ENCODE measurements at regions not wholly inside any gene's neighbourhood (a gene's known extent, or its start where the extent isn't known, plus 50 kb on each side); places are given as distances from the start of the nearest gene placed in this dataset.
"Not testable (repeated sequence)": the region's sequence is repeated elsewhere in the genome, so short reads cannot be mapped to it uniquely, and the experiment has no call there.

DNA sequence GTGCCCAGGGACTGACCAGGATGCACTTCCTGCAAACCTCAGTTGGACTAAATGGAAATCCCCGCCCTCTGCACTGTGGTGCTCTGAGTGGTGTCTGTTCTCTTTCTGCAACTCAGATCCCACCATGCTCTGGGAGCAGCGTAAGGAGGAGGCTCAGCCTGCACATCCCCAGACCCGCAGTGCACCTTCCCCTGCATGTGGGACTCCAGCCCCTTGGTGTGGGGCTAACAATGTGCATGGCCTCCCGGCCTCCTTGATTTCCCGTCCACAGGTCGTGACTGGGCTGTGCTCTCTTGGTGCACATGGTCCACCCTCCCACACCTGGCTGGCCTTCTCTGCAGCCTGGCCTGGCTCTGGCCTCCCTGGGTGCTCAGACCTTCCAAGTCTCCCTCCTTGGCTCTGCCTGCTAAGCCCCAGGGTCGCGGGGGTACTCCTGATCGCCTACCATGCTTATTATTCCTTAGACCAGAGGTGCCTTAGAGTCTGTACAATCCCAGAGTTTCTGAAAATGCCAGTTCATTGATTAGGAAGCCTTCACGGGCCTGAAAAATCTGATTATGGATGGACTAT, 397.5 kb downstream of the IRX2 start:
- DNase-seq (ENCODE audit: low read depth) (no peak), FAIRE-seq (no peak)
- Histone ChIP-seq H3K27me3 (ENCODE audit: control insufficient read depth, insufficient read depth, low read length) (no peaks in the 10 kb centered on the region), H3K36me3 (ENCODE audit: control insufficient read depth, insufficient read depth, low read length) (no peaks in the 10 kb centered on the region), H3K4me3 (ENCODE audit: low read depth, low read length) (no peak overlapping the region)
- TF ChIP-seq, protein P1, sequence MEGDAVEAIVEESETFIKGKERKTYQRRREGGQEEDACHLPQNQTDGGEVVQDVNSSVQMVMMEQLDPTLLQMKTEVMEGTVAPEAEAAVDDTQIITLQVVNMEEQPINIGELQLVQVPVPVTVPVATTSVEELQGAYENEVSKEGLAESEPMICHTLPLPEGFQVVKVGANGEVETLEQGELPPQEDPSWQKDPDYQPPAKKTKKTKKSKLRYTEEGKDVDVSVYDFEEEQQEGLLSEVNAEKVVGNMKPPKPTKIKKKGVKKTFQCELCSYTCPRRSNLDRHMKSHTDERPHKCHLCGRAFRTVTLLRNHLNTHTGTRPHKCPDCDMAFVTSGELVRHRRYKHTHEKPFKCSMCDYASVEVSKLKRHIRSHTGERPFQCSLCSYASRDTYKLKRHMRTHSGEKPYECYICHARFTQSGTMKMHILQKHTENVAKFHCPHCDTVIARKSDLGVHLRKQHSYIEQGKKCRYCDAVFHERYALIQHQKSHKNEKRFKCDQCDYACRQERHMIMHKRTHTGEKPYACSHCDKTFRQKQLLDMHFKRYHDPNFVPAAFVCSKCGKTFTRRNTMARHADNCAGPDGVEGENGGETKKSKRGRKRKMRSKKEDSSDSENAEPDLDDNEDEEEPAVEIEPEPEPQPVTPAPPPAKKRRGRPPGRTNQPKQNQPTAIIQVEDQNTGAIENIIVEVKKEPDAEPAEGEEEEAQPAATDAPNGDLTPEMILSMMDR (IDR thresholded peaks at IDR 0.05; ENCODE audit: insufficient read depth, low read length, severe bottlenecking): no peak

DNA sequence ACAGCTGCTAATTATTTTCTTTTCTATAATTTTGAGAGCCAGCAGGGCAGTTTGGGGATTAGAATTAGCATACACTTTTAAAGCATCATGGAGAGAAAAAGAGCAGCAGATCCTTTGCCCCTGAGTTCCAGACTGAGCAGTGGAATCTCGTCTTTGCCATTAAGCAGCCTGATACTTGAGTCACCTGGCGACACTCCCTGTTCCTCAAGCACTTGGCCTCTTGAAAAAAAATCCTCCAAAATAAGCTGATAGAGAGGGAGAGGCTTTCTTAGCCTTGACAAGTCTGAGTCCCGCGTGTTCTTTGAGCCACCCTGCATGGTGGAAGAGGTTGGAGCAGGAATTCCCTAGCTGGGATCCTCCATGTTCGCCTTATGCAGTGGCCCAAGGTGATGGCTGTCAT, 398.3 kb downstream of the IRX2 start:
- Histone ChIP-seq H3K27me3 (ENCODE audit: control insufficient read depth, insufficient read depth, low read length) (no peaks in the 10 kb centered on the region), H3K4me3 (ENCODE audit: low read depth, low read length) (no peak overlapping the region), H3K36me3 (ENCODE audit: control insufficient read depth, insufficient read depth, low read length) (no peaks in the 10 kb centered on the region)
- no peak for DNase-seq (ENCODE audit: low read depth)
- TF ChIP-seq, protein P1 (IDR thresholded peaks at IDR 0.05; ENCODE audit: insufficient read depth, low read length, severe bottlenecking): no peak
- no peak for FAIRE-seq

DNA sequence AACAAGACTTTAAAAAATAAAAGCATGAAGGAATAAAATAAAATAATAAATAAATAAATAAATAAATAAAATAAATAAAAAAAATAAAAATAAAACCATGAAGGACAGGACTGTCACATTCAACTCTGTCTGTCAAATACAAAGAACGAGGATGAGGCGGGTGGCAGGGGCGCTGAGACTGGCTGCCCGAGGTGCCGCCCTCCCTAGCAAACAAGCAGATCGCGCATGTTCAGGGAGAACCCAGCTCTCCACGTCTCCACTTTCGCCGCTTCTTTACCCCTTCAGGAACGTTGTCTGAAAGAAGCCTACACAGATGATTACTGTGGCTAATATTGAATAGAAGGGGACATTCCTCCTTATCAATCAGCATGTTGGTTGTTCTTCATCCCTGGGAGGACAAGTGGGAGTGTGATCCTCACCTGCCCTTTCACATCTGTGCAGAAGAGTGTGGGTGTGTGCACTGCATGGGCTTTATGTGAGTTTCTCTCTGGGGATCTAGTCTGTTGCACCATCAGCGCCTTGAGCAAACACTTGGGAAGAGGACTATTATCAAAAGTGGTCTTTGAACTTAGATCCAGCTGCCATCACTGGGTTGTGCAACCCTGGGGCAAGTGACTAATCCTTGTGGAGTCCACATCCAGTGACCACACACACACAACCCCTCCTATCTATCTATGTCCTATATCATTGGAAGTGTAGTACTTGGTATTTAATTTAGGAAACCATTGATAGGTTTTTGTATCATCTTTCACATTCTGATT, 399.2 kb downstream of the IRX2 start:
- H3K27me3 ChIP-seq (ENCODE audit: control insufficient read depth, insufficient read depth, low read length): no peaks in the 10 kb centered on the region
- no peak overlapping the region for H3K4me3 ChIP-seq (ENCODE audit: low read depth, low read length)
- DNase-seq (ENCODE audit: low read depth) (no peak), FAIRE-seq (no peak)
- TF ChIP-seq, protein P1 (IDR thresholded peaks at IDR 0.05; ENCODE audit: insufficient read depth, low read length, severe bottlenecking): no peak
- H3K36me3 ChIP-seq (ENCODE audit: control insufficient read depth, insufficient read depth, low read length): no peaks in the 10 kb centered on the region

DNA sequence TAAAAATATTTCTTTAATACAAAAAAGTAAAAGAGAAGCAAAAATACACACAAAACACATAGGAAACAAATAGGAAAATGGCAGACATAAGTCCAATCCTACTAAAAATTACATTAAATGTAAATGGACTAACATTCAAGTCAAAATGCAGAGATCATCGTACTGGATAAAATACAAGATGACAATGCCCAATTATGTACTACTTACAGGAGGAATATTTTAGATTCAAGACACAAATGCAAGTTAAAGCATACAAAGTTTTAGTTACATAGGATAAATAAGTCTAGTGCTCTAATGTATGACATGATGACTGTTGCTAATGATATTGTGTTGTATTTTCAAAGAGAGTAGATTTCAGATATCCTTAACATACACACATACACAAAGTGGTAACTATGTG, 401.7 kb downstream of the IRX2 start:
- FAIRE-seq: not testable (repeated sequence)

DNA sequence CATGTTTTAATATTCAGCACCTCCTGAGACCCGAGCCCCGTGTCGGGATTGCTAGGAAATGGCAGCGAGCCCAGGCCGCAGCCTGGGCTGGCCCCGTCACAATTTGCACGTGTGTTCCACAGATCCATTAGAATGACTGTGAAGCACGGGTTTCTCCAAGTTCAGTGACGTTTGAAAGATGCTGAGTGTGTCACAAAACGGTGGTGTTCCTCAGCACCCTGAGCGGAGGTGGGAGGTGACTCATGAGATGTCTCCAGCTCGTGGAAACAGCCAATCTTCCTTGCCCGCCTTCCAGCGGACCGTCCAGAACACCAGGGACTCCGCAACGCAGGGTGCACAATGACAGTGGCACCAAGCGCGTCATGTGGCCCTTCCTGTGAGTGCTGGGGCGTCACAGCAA, 412.8 kb downstream of the IRX2 start:
- no peak for FAIRE-seq
- no peak for DNase-seq (ENCODE audit: low read depth)
- H3K36me3 ChIP-seq (ENCODE audit: control insufficient read depth, insufficient read depth, low read length): no peaks in the 10 kb centered on the region
- no peaks in the 10 kb centered on the region for H3K27me3 ChIP-seq (ENCODE audit: control insufficient read depth, insufficient read depth, low read length)
- H3K4me3 ChIP-seq (ENCODE audit: low read depth, low read length): no peak overlapping the region
- TF ChIP-seq, protein P1 (IDR thresholded peaks at IDR 0.05; ENCODE audit: insufficient read depth, low read length, severe bottlenecking): no peak

More for the DNA sequence above, 401.7 kb downstream of the IRX2 start:
- H3K27me3 ChIP-seq (ENCODE audit: control insufficient read depth, insufficient read depth, low read length); H3K36me3 ChIP-seq (ENCODE audit: control insufficient read depth, insufficient read depth, low read length); DNase-seq (ENCODE audit: low read depth); H3K4me3 ChIP-seq (ENCODE audit: low read depth, low read length): not testable (repeated sequence)

DNA sequence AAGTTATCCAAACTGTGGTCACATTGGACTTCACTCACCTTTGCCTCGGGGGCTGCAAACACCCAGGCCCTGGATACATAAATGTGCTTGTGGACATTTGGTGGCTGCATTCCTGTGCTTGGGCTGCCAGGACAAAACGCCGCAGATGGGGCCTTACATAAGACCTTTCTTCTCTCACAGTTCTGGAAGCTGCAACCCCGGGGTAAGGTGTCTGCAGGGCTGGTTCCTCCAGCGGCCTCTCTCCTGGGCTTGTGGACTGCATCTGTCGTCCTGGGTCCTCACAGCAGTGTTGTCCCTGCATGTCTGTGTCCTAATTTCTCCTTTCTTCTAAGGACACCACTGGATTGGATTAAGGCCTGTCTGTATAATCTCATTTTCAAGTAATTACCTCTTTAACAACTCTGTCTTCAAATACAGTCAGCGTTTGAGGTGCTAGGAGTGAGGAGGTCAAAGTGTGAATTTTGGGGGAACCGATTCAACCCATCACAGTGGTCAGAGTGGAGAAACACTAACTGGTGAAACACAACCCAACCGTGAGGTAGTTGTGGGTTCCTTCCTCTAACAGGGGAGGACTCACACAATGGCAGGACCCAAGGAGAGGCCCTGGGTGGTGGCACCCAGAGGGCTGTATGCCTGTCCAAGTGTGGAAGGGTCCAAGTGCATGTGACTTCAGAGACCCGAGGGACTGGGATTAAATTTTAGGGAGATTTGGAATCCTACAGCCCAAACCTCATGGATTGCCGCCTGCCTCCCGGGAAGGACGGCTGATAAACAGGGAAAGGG, 415.6 kb downstream of the IRX2 start:
- H3K36me3 ChIP-seq (ENCODE audit: control insufficient read depth, insufficient read depth, low read length): no peaks in the 10 kb centered on the region
- no peak for FAIRE-seq
- DNase-seq (ENCODE audit: low read depth): no peak
- TF ChIP-seq, protein P1 (IDR thresholded peaks at IDR 0.05; ENCODE audit: insufficient read depth, low read length, severe bottlenecking): no peak
- no peaks in the 10 kb centered on the region for H3K27me3 ChIP-seq (ENCODE audit: control insufficient read depth, insufficient read depth, low read length)
- no peak overlapping the region for H3K4me3 ChIP-seq (ENCODE audit: low read depth, low read length)
